ENCODE measurements at regions not wholly inside any gene's neighbourhood (a gene's known extent, or its start where the extent isn't known, plus 50 kb on each side); places are given as distances from the start of the nearest gene placed in this dataset.

- Histone ChIP-seq H4K20me1 (ENCODE audit: control insufficient read depth, insufficient read depth, low read length, poor library complexity, severe bottlenecking) (no peaks in the 10 kb centered on the region), H3K27ac (ENCODE audit: low read length in 2 of 2) (no peak overlapping the region), H3K9me3 (ENCODE audit: control extremely low read depth in 1 of 3, control insufficient read depth in 2 of 3, insufficient read depth in 1 of 3, low read length in 2 of 3) (peaks cover 0 to 1% (median 0%) of the 10 kb centered on the region in 3 donors), H3K36me3 (replicated peaks in 1 of 2; ENCODE audit: control extremely low read depth in 1 of 2, control insufficient read depth in 1 of 2, extremely low read depth in 1 of 2, insufficient read depth in 2 of 2, low read length in 1 of 2) (no peaks in the 10 kb centered on the region), H3K4me2 (replicated peaks; ENCODE audit: low read depth, low read length, poor library complexity, severe bottlenecking) (no peak overlapping the region), H3K4me1 (ENCODE audit: control insufficient read depth in 2 of 2, insufficient read depth in 2 of 2, low read length in 2 of 2) (no peaks in the 10 kb centered on the region), H3K9ac (ENCODE audit: low read length) (no peak overlapping the region), H2AFZ (ENCODE audit: insufficient read depth, low read depth, low read length, poor library complexity, severe bottlenecking) (no peak overlapping the region), H3K27me3 (replicated peaks in 1 of 4; ENCODE audit: control extremely low read depth in 1 of 4, control insufficient read depth in 3 of 4, insufficient read depth in 4 of 4, low read length in 3 of 4) (no peaks in the 10 kb centered on the region), H3K4me3 (ENCODE audit: control extremely low read depth in 1 of 5, extremely low read depth in 1 of 5, insufficient read depth in 1 of 5, low read depth in 2 of 5, low read length in 4 of 5) (no peak overlapping the region), H3K79me2 (ENCODE audit: control insufficient read depth, insufficient read depth, low read length) (no peaks in the 10 kb centered on the region)
- ChIA-PET CTCF (no interaction called here), POLR2A (no interaction called here)
- H3K9me3 Mint-ChIP-seq (ENCODE audit: insufficient read depth), result peaks cover 6% of the 10 kb centered on the region
- no peak for TF ChIP-seq EZH2 (IDR thresholded peaks at IDR 0.05; ENCODE audit: borderline replicate concordance, insufficient read depth, low read depth, low read length, poor library complexity, severe bottlenecking)
- TF ChIP-seq CTCF (IDR thresholded peaks at IDR 0.05), result no peak
- intact Hi-C loops (cut with micrococcal nuclease), result no loop called here
- no peak overlapping the region for H3K4me3 Mint-ChIP-seq
- H3K4me1 Mint-ChIP-seq, result no peaks in the 10 kb centered on the region
- DNase-seq (no peak), ATAC-seq (ENCODE audit: low read depth) (no peak)
- 85% methylated on average over 4 of the region's 5 CpGs for WGBS (ENCODE audit: insufficient coverage)
- H3K27me3 Mint-ChIP-seq, result no peaks in the 10 kb centered on the region
- no peak overlapping the region for H3K27ac Mint-ChIP-seq
These were observed 114.9 kb downstream of the DSC3 start for GRCh38 chr18:30927517-30928075.

- Histone ChIP-seq H3K9ac (ENCODE audit: low read length) (no peak overlapping the region), H3K36me3 (replicated peaks in 1 of 2; ENCODE audit: control extremely low read depth in 1 of 2, control insufficient read depth in 1 of 2, extremely low read depth in 1 of 2, insufficient read depth in 2 of 2, low read length in 1 of 2) (no peaks in the 10 kb centered on the region), H3K4me3 (ENCODE audit: control extremely low read depth in 1 of 5, extremely low read depth in 1 of 5, insufficient read depth in 1 of 5, low read depth in 2 of 5, low read length in 4 of 5) (no peak overlapping the region), H3K27me3 (replicated peaks in 1 of 4; ENCODE audit: control extremely low read depth in 1 of 4, control insufficient read depth in 3 of 4, insufficient read depth in 4 of 4, low read length in 3 of 4) (no peaks in the 10 kb centered on the region), H3K27ac (ENCODE audit: low read length in 2 of 2) (no peak overlapping the region), H3K4me1 (ENCODE audit: control insufficient read depth in 2 of 2, insufficient read depth in 2 of 2, low read length in 2 of 2) (no peaks in the 10 kb centered on the region), H3K79me2 (ENCODE audit: control insufficient read depth, insufficient read depth, low read length) (no peaks in the 10 kb centered on the region), H3K9me3 (ENCODE audit: control extremely low read depth in 1 of 3, control insufficient read depth in 2 of 3, insufficient read depth in 1 of 3, low read length in 2 of 3) (peaks cover 0 to 1% (median 0%) of the 10 kb centered on the region in 3 donors), H2AFZ (ENCODE audit: insufficient read depth, low read depth, low read length, poor library complexity, severe bottlenecking) (no peak overlapping the region), H4K20me1 (ENCODE audit: control insufficient read depth, insufficient read depth, low read length, poor library complexity, severe bottlenecking) (no peaks in the 10 kb centered on the region), H3K4me2 (replicated peaks; ENCODE audit: low read depth, low read length, poor library complexity, severe bottlenecking) (no peak overlapping the region)
- Mint-ChIP-seq H3K9me3 (ENCODE audit: insufficient read depth) (peaks cover 6% of the 10 kb centered on the region), H3K27ac (no peak overlapping the region), H3K4me1 (no peaks in the 10 kb centered on the region), H3K4me3 (no peak overlapping the region), H3K27me3 (no peaks in the 10 kb centered on the region)
- ATAC-seq (ENCODE audit: low read depth) (no peak), DNase-seq (no peak)
- WGBS (ENCODE audit: insufficient coverage), result no CpG with 5 or more reads among the region's 1 CpG
- CTCF ChIA-PET, result no interaction called here
- POLR2A ChIA-PET, result no interaction called here
- TF ChIP-seq EZH2 (IDR thresholded peaks at IDR 0.05; ENCODE audit: borderline replicate concordance, insufficient read depth, low read depth, low read length, poor library complexity, severe bottlenecking), result no peak
- no peak for TF ChIP-seq CTCF (IDR thresholded peaks at IDR 0.05)
- intact Hi-C loops (cut with micrococcal nuclease), result no loop called here
These were observed 115.5 kb downstream of the DSC3 start for GRCh38 chr18:30927042-30927441.

Data from B cell (primary cell).